ENCODE measurements at regions not wholly inside any gene's neighbourhood (a gene's known extent, or its start where the extent isn't known, plus 50 kb on each side); places are given as distances from the start of the nearest gene placed in this dataset.

DNA sequence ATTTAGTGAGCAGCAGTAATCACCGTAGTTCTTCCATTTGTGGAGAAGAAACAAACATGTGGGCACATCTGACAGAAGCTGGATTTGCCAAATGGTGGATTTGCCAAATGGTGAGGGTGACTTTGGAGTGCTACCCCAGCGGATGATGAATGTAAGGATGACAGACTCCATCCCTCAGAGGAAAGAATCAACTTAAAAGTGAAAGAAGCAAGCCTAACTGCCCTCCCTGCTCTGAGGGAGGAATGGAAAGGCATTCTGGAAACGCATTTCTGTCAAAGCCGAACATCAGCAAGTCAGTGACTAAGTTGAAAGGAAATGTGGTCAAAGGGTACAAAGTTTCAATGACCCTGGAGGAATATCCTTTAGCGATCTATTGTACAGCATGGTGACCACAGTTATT, 143.5 kb downstream of the GPBP1 start:
- peaks cover 1% of the 10 kb centered on the region for H3K4me1 Mint-ChIP-seq (ENCODE audit: low read depth, unreplicated experiment)
- no peak overlapping the region for H3K4me3 ChIP-seq (ENCODE audit: low read depth, low read length)
- ChIA-PET CTCF (interaction anchor here (0.6 kb wide), 1 partner anchor 19 kb away, joined by 3 read pairs; no protein-coding TSS in a partner anchor), POLR2A (no interaction called here)
- no peaks in the 10 kb centered on the region for H3K36me3 ChIP-seq (ENCODE audit: control insufficient read depth, insufficient read depth, low read length)
- H3K4me1 ChIP-seq, result no peaks in the 10 kb centered on the region
- no peaks in the 10 kb centered on the region for H3K9me3 Mint-ChIP-seq (ENCODE audit: unreplicated experiment)
- no peak for DNase-seq
- no TSS peak for BruUV-seq (replicated peaks)
- H3K27me3 ChIP-seq (replicated peaks; ENCODE audit: control insufficient read depth, insufficient read depth, low read length), result no peaks in the 10 kb centered on the region
- H3K9me3 ChIP-seq, result no peaks in the 10 kb centered on the region
- intact Hi-C loops (cut with micrococcal nuclease; ENCODE audit: unreplicated experiment), result no loop called here
- no peak overlapping the region for H3K4me3 Mint-ChIP-seq (ENCODE audit: unreplicated experiment)
- no peak overlapping the region for H3K27ac Mint-ChIP-seq (ENCODE audit: unreplicated experiment)
- no peaks in the 10 kb centered on the region for H3K36me3 Mint-ChIP-seq (ENCODE audit: insufficient read depth, unreplicated experiment)
- TF ChIP-seq, protein P1, sequence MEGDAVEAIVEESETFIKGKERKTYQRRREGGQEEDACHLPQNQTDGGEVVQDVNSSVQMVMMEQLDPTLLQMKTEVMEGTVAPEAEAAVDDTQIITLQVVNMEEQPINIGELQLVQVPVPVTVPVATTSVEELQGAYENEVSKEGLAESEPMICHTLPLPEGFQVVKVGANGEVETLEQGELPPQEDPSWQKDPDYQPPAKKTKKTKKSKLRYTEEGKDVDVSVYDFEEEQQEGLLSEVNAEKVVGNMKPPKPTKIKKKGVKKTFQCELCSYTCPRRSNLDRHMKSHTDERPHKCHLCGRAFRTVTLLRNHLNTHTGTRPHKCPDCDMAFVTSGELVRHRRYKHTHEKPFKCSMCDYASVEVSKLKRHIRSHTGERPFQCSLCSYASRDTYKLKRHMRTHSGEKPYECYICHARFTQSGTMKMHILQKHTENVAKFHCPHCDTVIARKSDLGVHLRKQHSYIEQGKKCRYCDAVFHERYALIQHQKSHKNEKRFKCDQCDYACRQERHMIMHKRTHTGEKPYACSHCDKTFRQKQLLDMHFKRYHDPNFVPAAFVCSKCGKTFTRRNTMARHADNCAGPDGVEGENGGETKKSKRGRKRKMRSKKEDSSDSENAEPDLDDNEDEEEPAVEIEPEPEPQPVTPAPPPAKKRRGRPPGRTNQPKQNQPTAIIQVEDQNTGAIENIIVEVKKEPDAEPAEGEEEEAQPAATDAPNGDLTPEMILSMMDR (IDR thresholded peaks at IDR 0.05; ENCODE audit: insufficient read depth in 1 of 2, low read depth in 1 of 2, low read length in 1 of 2, severe bottlenecking in 1 of 2, unreplicated experiment in 1 of 2), result no peak
- H3K27me3 Mint-ChIP-seq (ENCODE audit: insufficient read depth, unreplicated experiment), result no peaks in the 10 kb centered on the region

DNA sequence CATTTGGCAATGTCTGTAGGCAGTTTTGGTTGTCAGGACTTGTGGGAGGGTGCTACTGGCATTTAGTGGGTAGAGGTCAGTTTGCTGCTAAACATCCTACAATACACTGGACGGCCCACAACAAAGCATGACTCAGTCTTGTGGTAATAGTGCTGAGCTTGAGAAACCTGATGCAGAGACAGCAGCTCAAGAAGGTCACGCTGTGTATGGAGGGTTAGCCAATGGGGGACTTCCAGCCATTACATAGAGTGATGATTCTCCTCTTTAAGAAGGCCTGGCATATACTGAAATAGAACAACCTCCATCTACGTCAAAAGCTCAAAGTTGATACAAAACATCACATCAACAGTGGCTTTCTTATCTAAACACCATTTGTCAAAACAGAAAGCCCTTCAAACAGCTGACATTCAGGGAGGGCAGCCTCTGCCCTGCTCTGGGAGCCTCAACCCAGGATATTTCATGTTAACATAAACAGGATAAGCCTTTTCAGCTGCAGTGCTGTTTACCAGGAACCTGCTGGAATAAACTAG, 143.0 kb downstream of the GPBP1 start:
- Mint-ChIP-seq H3K36me3 (ENCODE audit: insufficient read depth, unreplicated experiment) (no peaks in the 10 kb centered on the region), H3K9me3 (ENCODE audit: unreplicated experiment) (no peaks in the 10 kb centered on the region), H3K27ac (ENCODE audit: unreplicated experiment) (no peak overlapping the region), H3K4me3 (ENCODE audit: unreplicated experiment) (no peak overlapping the region), H3K4me1 (ENCODE audit: low read depth, unreplicated experiment) (peaks cover 6% of the 10 kb centered on the region), H3K27me3 (ENCODE audit: insufficient read depth, unreplicated experiment) (no peaks in the 10 kb centered on the region)
- no peaks in the 10 kb centered on the region for H3K27me3 ChIP-seq (replicated peaks; ENCODE audit: control insufficient read depth, insufficient read depth, low read length)
- intact Hi-C loops (cut with micrococcal nuclease; ENCODE audit: unreplicated experiment), result no loop called here
- TF ChIP-seq, protein P1 (IDR thresholded peaks at IDR 0.05; ENCODE audit: insufficient read depth in 1 of 2, low read depth in 1 of 2, low read length in 1 of 2, severe bottlenecking in 1 of 2, unreplicated experiment in 1 of 2), result no peak
- POLR2A ChIA-PET, result no interaction called here
- H3K36me3 ChIP-seq (ENCODE audit: control insufficient read depth, insufficient read depth, low read length), result no peaks in the 10 kb centered on the region
- CTCF ChIA-PET, result interaction anchor here (0.6 kb wide), 1 partner anchor 19 kb away, joined by 3 read pairs; no protein-coding TSS in a partner anchor
- no TSS peak for BruUV-seq (replicated peaks)
- H3K4me3 ChIP-seq (ENCODE audit: low read depth, low read length), result no peak overlapping the region
- peaks cover under 1% of the 10 kb centered on the region; the same call in 1 of the 2 replicates for H3K4me1 ChIP-seq
- no peaks in the 10 kb centered on the region for H3K9me3 ChIP-seq
- DNase-seq, result no peak

DNA sequence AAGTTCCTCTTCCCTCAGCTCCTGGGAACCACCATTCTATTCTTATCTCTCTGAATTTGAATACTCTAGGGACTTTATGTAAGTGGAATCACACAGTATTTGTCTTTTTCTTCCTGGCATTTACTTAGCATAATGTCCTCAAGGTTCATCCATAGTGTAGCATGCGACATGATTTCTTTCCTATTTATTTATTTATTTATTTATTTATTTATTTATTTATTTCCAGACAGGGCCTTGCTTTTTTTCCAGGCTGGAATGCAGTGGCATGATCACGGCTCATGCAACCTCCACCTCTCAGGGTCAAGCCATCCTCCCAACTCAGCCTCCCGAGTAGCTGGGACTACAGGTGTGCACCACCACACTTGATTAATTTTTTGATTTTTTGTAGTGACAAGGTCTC, 142.1 kb downstream of the GPBP1 start:
- Histone ChIP-seq H3K4me1 (peaks cover 10% of the 10 kb centered on the region; the same call in 1 of the 2 replicates), H3K27me3 (replicated peaks; ENCODE audit: control insufficient read depth, insufficient read depth, low read length) (no peaks in the 10 kb centered on the region), H3K4me3 (ENCODE audit: low read depth, low read length) (no peak overlapping the region), H3K9me3 (no peaks in the 10 kb centered on the region), H3K36me3 (ENCODE audit: control insufficient read depth, insufficient read depth, low read length) (no peaks in the 10 kb centered on the region)
- POLR2A ChIA-PET, result no interaction called here
- TF ChIP-seq, protein P1 (IDR thresholded peaks at IDR 0.05; ENCODE audit: insufficient read depth in 1 of 2, low read depth in 1 of 2, low read length in 1 of 2, severe bottlenecking in 1 of 2, unreplicated experiment in 1 of 2), result no peak
- CTCF ChIA-PET, result no interaction called here
- peaks cover under 1% of the 10 kb centered on the region for H3K9me3 Mint-ChIP-seq (ENCODE audit: unreplicated experiment)
- H3K27me3 Mint-ChIP-seq (ENCODE audit: insufficient read depth, unreplicated experiment), result no peaks in the 10 kb centered on the region
- H3K4me3 Mint-ChIP-seq (ENCODE audit: unreplicated experiment), result no peak overlapping the region
- no peak for DNase-seq
- no peaks in the 10 kb centered on the region for H3K36me3 Mint-ChIP-seq (ENCODE audit: insufficient read depth, unreplicated experiment)
- H3K27ac Mint-ChIP-seq (ENCODE audit: unreplicated experiment), result no peak overlapping the region
- BruUV-seq (replicated peaks), result no TSS peak
- peaks cover 14% of the 10 kb centered on the region for H3K4me1 Mint-ChIP-seq (ENCODE audit: low read depth, unreplicated experiment)
- intact Hi-C loops (cut with micrococcal nuclease; ENCODE audit: unreplicated experiment), result no loop called here

Data from Caco-2 (cell line).